SJSA1 (cell line): ENCODE measurements at regions not wholly inside any gene's neighbourhood (a gene's known extent, or its start where the extent isn't known, plus 50 kb on each side); places are given as distances from the start of the nearest gene placed in this dataset.

Experiments
- DNase-seq, 2 experiments: peaks; one replicate each; pipeline ENCODE4 v3.0.0-alpha.2; 2015 to 2020; ENCODE audit warnings: low spot score in 2 of 2, low read depth in 1 of 2
- H3K27ac ChIP-seq: fragments of 250-450 bp; sonication (Bioruptor Pico); 2 replicates; pipeline ENCODE4 v1.5.1; 2020; ENCODE audit warnings: mild to moderate bottlenecking, moderate library complexity
- H3K27me3 ChIP-seq: fragments of 250-450 bp; sonication (Bioruptor Pico); replicated peaks from 2 replicates; pipeline ENCODE4 v1.5.1; 2020; ENCODE audit warnings: mild to moderate bottlenecking, moderate library complexity
- H3K36me3 ChIP-seq: fragments of 250-450 bp; sonication (Bioruptor Pico); 2 replicates; pipeline ENCODE4 v1.5.1; 2020; ENCODE audit warnings: mild to moderate bottlenecking
- H3K4me1 ChIP-seq: fragments of 250-450 bp; sonication (Bioruptor Pico); replicated peaks from 2 replicates; pipeline ENCODE4 v1.6.1; 2021; ENCODE audit warnings: mild to moderate bottlenecking
- H3K4me3 ChIP-seq: fragments of 250-450 bp; sonication (Bioruptor Pico); 2 replicates; pipeline ENCODE4 v1.5.1; 2020; ENCODE audit warnings: mild to moderate bottlenecking
- H3K9me3 ChIP-seq: fragments of 250-450 bp; sonication (Bioruptor Pico); replicated peaks from 2 replicates; pipeline ENCODE4 v1.5.1; 2020; ENCODE audit warnings: mild to moderate bottlenecking

- H3K36me3 ChIP-seq: no peaks in the 10 kb centered on the region
- H3K27ac ChIP-seq: no peak overlapping the region
- no peak for DNase-seq
- no peak overlapping the region for H3K4me3 ChIP-seq
- no peaks in the 10 kb centered on the region for H3K9me3 ChIP-seq
- peaks cover 5% of the 10 kb centered on the region; the same call in 1 of the 2 replicates for H3K4me1 ChIP-seq
- no peaks in the 10 kb centered on the region for H3K27me3 ChIP-seq
Observed at GRCh38 chr14:32020882-32021281, 56.2 kb upstream of the ARHGAP5 start.

- Histone ChIP-seq H3K9me3 (no peaks in the 10 kb centered on the region), H3K4me3 (no peak overlapping the region), H3K27ac (no peak overlapping the region), H3K36me3 (no peaks in the 10 kb centered on the region), H3K27me3 (no peaks in the 10 kb centered on the region), H3K4me1 (peaks cover 5% of the 10 kb centered on the region; the same call in 1 of the 2 replicates)
- no peak for DNase-seq
Observed at GRCh38 chr14:32021341-32021740, 55.8 kb upstream of the ARHGAP5 start.

- Histone ChIP-seq H3K27ac (no peak overlapping the region), H3K36me3 (no peaks in the 10 kb centered on the region), H3K4me3 (no peak overlapping the region), H3K27me3 (no peaks in the 10 kb centered on the region), H3K4me1 (peaks cover 5% of the 10 kb centered on the region), H3K9me3 (no peaks in the 10 kb centered on the region)
- DNase-seq: no peak
Observed at GRCh38 chr14:32022525-32022924, 54.6 kb upstream of the ARHGAP5 start.

- no peak for DNase-seq
- no peaks in the 10 kb centered on the region for H3K36me3 ChIP-seq
- no peak overlapping the region for H3K4me3 ChIP-seq
- H3K27me3 ChIP-seq: no peaks in the 10 kb centered on the region
- no peak overlapping the region for H3K27ac ChIP-seq
- H3K9me3 ChIP-seq: no peaks in the 10 kb centered on the region
- peaks cover 5% of the 10 kb centered on the region for H3K4me1 ChIP-seq
Observed at GRCh38 chr14:32022938-32023466, 54.1 kb upstream of the ARHGAP5 start.

- no peak overlapping the region for H3K4me3 ChIP-seq
- H3K27ac ChIP-seq: no peak overlapping the region
- no peaks in the 10 kb centered on the region for H3K36me3 ChIP-seq
- H3K4me1 ChIP-seq: peaks cover 4% of the 10 kb centered on the region
- no peaks in the 10 kb centered on the region for H3K9me3 ChIP-seq
- no peaks in the 10 kb centered on the region for H3K27me3 ChIP-seq
- DNase-seq: no peak
Observed at GRCh38 chr14:32023540-32023939, 53.6 kb upstream of the ARHGAP5 start.

GRCh38 chr14:32027255-32027939, 49.7 kb upstream of the ARHGAP5 start:
- DNase-seq: no peak
- no peaks in the 10 kb centered on the region for H3K9me3 ChIP-seq
- H3K4me3 ChIP-seq: no peak overlapping the region
- no peaks in the 10 kb centered on the region; the same call in 1 of the 2 replicates for H3K4me1 ChIP-seq
- no peak overlapping the region for H3K27ac ChIP-seq
- H3K27me3 ChIP-seq: no peaks in the 10 kb centered on the region
- no peaks in the 10 kb centered on the region for H3K36me3 ChIP-seq
